MM.1S (cell line): ENCODE measurements at regions not wholly inside any gene's neighbourhood (a gene's known extent, or its start where the extent isn't known, plus 50 kb on each side); places are given as distances from the start of the nearest gene placed in this dataset.

Experiments
- DNase-seq: peaks from one replicate; pipeline ENCODE4 v3.0.0-alpha.2; 2015
- H2AFZ ChIP-seq: fragments of 300-600 bp; sonication (generic); 2 replicates; pipeline ENCODE4 v1.6.0; 2016; ENCODE audit warnings: antibody characterized with exemption, low read length
- H3F3A ChIP-seq: fragments of 300-600 bp; sonication (generic); 2 replicates; pipeline ENCODE4 v1.6.1; 2016; ENCODE audit warnings: mild to moderate bottlenecking, antibody characterized with exemption, low read length, moderate library complexity, mixed read lengths; ENCODE audit not compliant: insufficient read depth
- H3K27ac ChIP-seq: fragments of 300-600 bp; sonication (generic); 2 replicates; pipeline ENCODE4 v1.5.1; 2016; ENCODE audit warnings: mild to moderate bottlenecking, low read length
- H3K27me3 ChIP-seq: fragments of 300-600 bp; sonication (generic); replicated peaks from 2 replicates; pipeline ENCODE4 v1.6.0; 2016; ENCODE audit warnings: low read length; ENCODE audit not compliant: insufficient read depth
- H3K36me3 ChIP-seq: fragments of 300-600 bp; sonication (generic); replicated peaks from 2 replicates; pipeline ENCODE4 v1.6.1; 2016; ENCODE audit warnings: mild to moderate bottlenecking, low read length, mixed read lengths; ENCODE audit not compliant: insufficient read depth
- H3K4me1 ChIP-seq: fragments of 300-600 bp; sonication (generic); 2 replicates; pipeline ENCODE4 v1.6.1; 2016; ENCODE audit warnings: low read length, mixed read lengths
- H3K4me2 ChIP-seq: fragments of 300-600 bp; sonication (generic); 2 replicates; pipeline ENCODE4 v1.6.0; 2016; ENCODE audit warnings: low read depth, low read length
- H3K4me3 ChIP-seq: fragments of 300-600 bp; sonication (generic); 2 replicates; pipeline ENCODE4 v1.5.1; 2016; ENCODE audit warnings: low read length, mixed read lengths
- H3K79me2 ChIP-seq: fragments of 300-600 bp; sonication (generic); 2 replicates; pipeline ENCODE4 v1.6.1; 2016; ENCODE audit warnings: mixed run types, low read length, mixed read lengths
- H3K9ac ChIP-seq: fragments of 300-600 bp; sonication (generic); 2 replicates; pipeline ENCODE4 v1.6.1; 2016; ENCODE audit warnings: low read length, mixed read lengths
- H3K9me2 ChIP-seq: fragments of 300-600 bp; sonication (generic); replicated peaks from 2 replicates; pipeline ENCODE4 v1.6.1; 2016; ENCODE audit warnings: mild to moderate bottlenecking, low read length, mixed read lengths; ENCODE audit not compliant: insufficient read depth
- H3K9me3 ChIP-seq: fragments of 300-600 bp; sonication (generic); replicated peaks from 2 replicates; pipeline ENCODE4 v1.6.1; 2016; ENCODE audit warnings: mild to moderate bottlenecking, low read length, mixed read lengths; ENCODE audit not compliant: insufficient read depth
- H4K20me1 ChIP-seq: fragments of 300-600 bp; sonication (generic); 2 replicates; pipeline ENCODE4 v1.6.1; 2016; ENCODE audit warnings: mild to moderate bottlenecking, low read length, moderate library complexity, mixed read lengths; ENCODE audit not compliant: insufficient read depth
- EZH2 ChIP-seq: fragments of 300-600 bp; sonication (generic); optimal IDR thresholded peaks from 2 replicates; pipeline ENCODE3; 2017; ENCODE audit warnings: low read depth, mild to moderate bottlenecking, antibody characterized with exemption, low read length, mixed read lengths
- EZH2phosphoT487 ChIP-seq: fragments of 300-600 bp; sonication (generic); IDR thresholded peaks from 2 replicates; pipeline ENCODE4 v1.6.1; 2018; ENCODE audit warnings: antibody characterized with exemption, low read length
- TF ChIP-seq, protein P1 (sequence below): fragments of 300-600 bp; sonication (generic); IDR thresholded peaks from 2 replicates; pipeline ENCODE4 v1.5.1; 2016; ENCODE audit warnings: antibody characterized with exemption, low read length, mixed read lengths

DNA sequence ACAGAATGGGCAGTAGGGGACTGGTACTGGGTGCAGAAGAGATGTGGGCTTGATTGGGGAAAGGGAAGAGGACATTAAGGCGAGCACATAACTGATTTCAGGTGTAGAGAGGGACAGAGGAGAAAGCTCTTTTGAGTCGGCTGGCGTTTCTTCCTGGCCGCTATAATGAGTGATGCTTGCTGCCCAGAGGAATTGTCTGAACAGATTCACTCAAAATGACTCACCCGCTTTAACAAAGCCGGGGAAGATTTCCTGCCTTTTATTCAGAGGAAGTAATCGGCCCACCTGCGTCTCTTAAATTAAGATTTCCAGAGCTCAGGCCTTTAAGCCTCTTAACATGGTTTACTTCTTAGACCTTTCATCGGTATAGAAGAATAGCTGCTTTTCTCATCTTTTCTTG is 102.1 kb upstream of the AP1S2 start:
- H3K4me3 ChIP-seq: no peak overlapping the region
- H3F3A ChIP-seq: no peaks in the 10 kb centered on the region
- H3K9me2 ChIP-seq: no peaks in the 10 kb centered on the region
- no peaks in the 10 kb centered on the region for H3K27me3 ChIP-seq
- no peak overlapping the region for H3K27ac ChIP-seq
- no peak for TF ChIP-seq EZH2
- no peak for TF ChIP-seq EZH2phosphoT487
- TF ChIP-seq, protein P1, sequence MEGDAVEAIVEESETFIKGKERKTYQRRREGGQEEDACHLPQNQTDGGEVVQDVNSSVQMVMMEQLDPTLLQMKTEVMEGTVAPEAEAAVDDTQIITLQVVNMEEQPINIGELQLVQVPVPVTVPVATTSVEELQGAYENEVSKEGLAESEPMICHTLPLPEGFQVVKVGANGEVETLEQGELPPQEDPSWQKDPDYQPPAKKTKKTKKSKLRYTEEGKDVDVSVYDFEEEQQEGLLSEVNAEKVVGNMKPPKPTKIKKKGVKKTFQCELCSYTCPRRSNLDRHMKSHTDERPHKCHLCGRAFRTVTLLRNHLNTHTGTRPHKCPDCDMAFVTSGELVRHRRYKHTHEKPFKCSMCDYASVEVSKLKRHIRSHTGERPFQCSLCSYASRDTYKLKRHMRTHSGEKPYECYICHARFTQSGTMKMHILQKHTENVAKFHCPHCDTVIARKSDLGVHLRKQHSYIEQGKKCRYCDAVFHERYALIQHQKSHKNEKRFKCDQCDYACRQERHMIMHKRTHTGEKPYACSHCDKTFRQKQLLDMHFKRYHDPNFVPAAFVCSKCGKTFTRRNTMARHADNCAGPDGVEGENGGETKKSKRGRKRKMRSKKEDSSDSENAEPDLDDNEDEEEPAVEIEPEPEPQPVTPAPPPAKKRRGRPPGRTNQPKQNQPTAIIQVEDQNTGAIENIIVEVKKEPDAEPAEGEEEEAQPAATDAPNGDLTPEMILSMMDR: no peak
- H3K36me3 ChIP-seq: no peaks in the 10 kb centered on the region
- no peak overlapping the region for H3K4me2 ChIP-seq
- H4K20me1 ChIP-seq: no peaks in the 10 kb centered on the region
- no peaks in the 10 kb centered on the region for H3K4me1 ChIP-seq
- no peak overlapping the region for H3K9ac ChIP-seq
- H2AFZ ChIP-seq: no peak overlapping the region
- no peaks in the 10 kb centered on the region for H3K9me3 ChIP-seq
- H3K79me2 ChIP-seq: no peaks in the 10 kb centered on the region
- no peak for DNase-seq

DNA sequence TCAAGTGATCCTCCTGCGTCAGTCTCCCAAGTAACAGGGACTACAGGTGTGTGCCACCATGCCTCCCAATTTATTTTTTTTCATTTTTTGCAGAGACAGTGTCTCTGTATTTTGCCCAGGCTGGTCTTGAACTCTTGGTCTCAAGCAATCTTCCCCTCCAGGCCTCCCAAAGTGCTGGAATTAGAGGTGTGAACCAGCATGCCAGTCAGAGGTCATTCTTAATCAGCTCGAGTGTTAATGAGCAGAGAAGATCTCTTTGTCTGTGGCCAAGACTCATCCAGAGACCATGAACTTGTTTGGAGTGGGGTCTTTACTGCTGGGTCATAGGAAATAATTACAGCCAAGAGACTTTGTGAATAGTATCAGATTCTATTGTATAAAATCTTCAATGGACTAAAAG is 99.2 kb upstream of the AP1S2 start:
- no peak for DNase-seq
- Histone ChIP-seq H3K79me2 (no peaks in the 10 kb centered on the region), H3K27me3 (no peaks in the 10 kb centered on the region), H2AFZ (no peak overlapping the region), H3K4me3 (no peak overlapping the region), H3K9me2 (no peaks in the 10 kb centered on the region), H3K4me2 (no peak overlapping the region), H3K27ac (no peak overlapping the region), H3F3A (no peaks in the 10 kb centered on the region), H3K9ac (no peak overlapping the region), H3K9me3 (no peaks in the 10 kb centered on the region), H3K4me1 (no peaks in the 10 kb centered on the region), H4K20me1 (no peaks in the 10 kb centered on the region), H3K36me3 (no peaks in the 10 kb centered on the region)
- TF ChIP-seq EZH2: no peak
- TF ChIP-seq, protein P1: no peak
- TF ChIP-seq EZH2phosphoT487: no peak

- no peaks in the 10 kb centered on the region for H3K4me1 ChIP-seq
- TF ChIP-seq EZH2 (no peak), EZH2phosphoT487 (no peak)
- TF ChIP-seq, protein P1: no peak
- H3K4me2 ChIP-seq: no peak overlapping the region
- no peaks in the 10 kb centered on the region for H3K9me2 ChIP-seq
- H3K9me3 ChIP-seq: no peaks in the 10 kb centered on the region
- no peak overlapping the region for H3K27ac ChIP-seq
- no peaks in the 10 kb centered on the region for H3K79me2 ChIP-seq
- H3K4me3 ChIP-seq: no peak overlapping the region
- no peaks in the 10 kb centered on the region for H3F3A ChIP-seq
- no peaks in the 10 kb centered on the region for H3K27me3 ChIP-seq
- no peak for DNase-seq
- no peaks in the 10 kb centered on the region for H4K20me1 ChIP-seq
- no peak overlapping the region for H3K9ac ChIP-seq
- H2AFZ ChIP-seq: no peak overlapping the region
- H3K36me3 ChIP-seq: no peaks in the 10 kb centered on the region
Measured at GRCh38 chrX:15952212-15952611, 97.6 kb upstream of the AP1S2 start.
